ENCODE measurements at regions not wholly inside any gene's neighbourhood (a gene's known extent, or its start where the extent isn't known, plus 50 kb on each side); places are given as distances from the start of the nearest gene placed in this dataset.

GRCh38 chrX:25226151-25226550 lies 210.4 kb upstream of the ARX start:
- WGBS (ENCODE audit: insufficient coverage, low coverage, low lambda C conversion rate, missing lambda C conversion rate): 90% methylated on average over 2 of the region's 5 CpGs
- Histone ChIP-seq H3K36me3 (no peaks in the 10 kb centered on the region), H3K4me3 (no peak overlapping the region), H3K9me3 (no peaks in the 10 kb centered on the region), H3K27me3 (no peaks in the 10 kb centered on the region), H3K4me1 (no peaks in the 10 kb centered on the region), H3K27ac (no peak overlapping the region)
- intact Hi-C loops (cut with DNase I): no loop called here
- DNase-seq (no peak), ATAC-seq (no peak)
- TF ChIP-seq POLR2A (IDR thresholded peaks at IDR 0.05): no peak
- no peak for TF ChIP-seq CTCF (IDR thresholded peaks at IDR 0.05)

GRCh38 chrX:25219480-25219879 lies 203.7 kb upstream of the ARX start:
- DNase-seq (no peak), ATAC-seq (no peak)
- Histone ChIP-seq H3K4me1 (no peaks in the 10 kb centered on the region), H3K4me3 (no peak overlapping the region), H3K36me3 (no peaks in the 10 kb centered on the region), H3K9me3 (no peaks in the 10 kb centered on the region), H3K27ac (no peak overlapping the region), H3K27me3 (peaks cover 0 to 7% of the 10 kb centered on the region in 2 donors)
- intact Hi-C loops (cut with DNase I): no loop called here
- TF ChIP-seq CTCF (IDR thresholded peaks at IDR 0.05) (no peak), POLR2A (IDR thresholded peaks at IDR 0.05) (no peak)

GRCh38 chrX:25213611-25214010 lies 197.8 kb upstream of the ARX start:
- ATAC-seq (no peak), DNase-seq (no peak)
- no peak for TF ChIP-seq CTCF (IDR thresholded peaks at IDR 0.05)
- TF ChIP-seq POLR2A (IDR thresholded peaks at IDR 0.05): no peak
- intact Hi-C loops (cut with DNase I): no loop called here
- Histone ChIP-seq H3K9me3 (no peaks in the 10 kb centered on the region), H3K4me3 (no peak overlapping the region), H3K27ac (no peak overlapping the region), H3K27me3 (peaks cover 0 to 7% of the 10 kb centered on the region in 2 donors), H3K36me3 (no peaks in the 10 kb centered on the region), H3K4me1 (no peaks in the 10 kb centered on the region)

GRCh38 chrX:25207803-25208475 lies 192.2 kb upstream of the ARX start:
- no peak for TF ChIP-seq CTCF (IDR thresholded peaks at IDR 0.05)
- TF ChIP-seq POLR2A (IDR thresholded peaks at IDR 0.05): no peak
- intact Hi-C loops (cut with DNase I): no loop called here
- H3K4me1 ChIP-seq: no peaks in the 10 kb centered on the region
- H3K27ac ChIP-seq: no peak overlapping the region
- H3K9me3 ChIP-seq: no peaks in the 10 kb centered on the region
- H3K27me3 ChIP-seq: no peaks in the 10 kb centered on the region
- WGBS (ENCODE audit: insufficient coverage, low coverage, low lambda C conversion rate, missing lambda C conversion rate): 23% methylated on average over 5 of the region's 5 CpGs
- H3K36me3 ChIP-seq: no peaks in the 10 kb centered on the region
- ATAC-seq (peak in 3 of 4 donors; percentile 42 to 89 (median 47)), DNase-seq (peak in 1 of 3 donors; percentile 38)
- no peak overlapping the region for H3K4me3 ChIP-seq

- ATAC-seq (no peak), DNase-seq (no peak)
- Histone ChIP-seq H3K27ac (no peak overlapping the region), H3K27me3 (no peaks in the 10 kb centered on the region), H3K4me3 (no peak overlapping the region), H3K9me3 (no peaks in the 10 kb centered on the region), H3K4me1 (no peaks in the 10 kb centered on the region), H3K36me3 (no peaks in the 10 kb centered on the region)
- 8% methylated on average over 1 of the region's 1 CpG for WGBS (ENCODE audit: insufficient coverage, low coverage, low lambda C conversion rate, missing lambda C conversion rate)
- intact Hi-C loops (cut with DNase I): no loop called here
- TF ChIP-seq CTCF (IDR thresholded peaks at IDR 0.05): no peak
- TF ChIP-seq POLR2A (IDR thresholded peaks at IDR 0.05): no peak
These were observed 191.0 kb upstream of the ARX start for GRCh38 chrX:25206778-25207177.
